Right lobe of liver (tissue), 6 donors: ENCODE measurements at regions not wholly inside any gene's neighbourhood (a gene's known extent, or its start where the extent isn't known, plus 50 kb on each side); places are given as distances from the start of the nearest gene placed in this dataset.

Source experiments
- ATAC-seq, 4 donors: fragments of 200-7000 bp; cut with Tn5 transposase; one replicate each; pipeline ENCODE4 v1.9.1; 2020; ENCODE audit warnings: mild to moderate bottlenecking in 4 of 4, moderate library complexity in 4 of 4
- DNase-seq, 3 donors: peaks; one replicate each; pipeline ENCODE4 v3.0.0-alpha.2; 2020
- H3K27ac ChIP-seq, 3 donors: fragments of 200-600 bp; one replicate each; pipeline ENCODE4 v1.8.0; 2022
- H3K27me3 ChIP-seq, 2 donors: fragments of 200-600 bp; one replicate each; pipeline ENCODE4 v1.8.0; 2022
- H3K36me3 ChIP-seq, 4 donors: fragments of 200-600 bp; sonication (generic) in 1 of 4; one replicate each; pipeline versions ENCODE4 v1.5.1 to v1.8.0; 2017 to 2022; ENCODE audit warnings: control low read depth in 1 of 4
- H3K4me1 ChIP-seq, 4 donors: fragments of 200-600 bp; sonication (generic) in 1 of 4; one replicate each; pipeline versions ENCODE4 v1.5.1 to v1.8.0; 2017 to 2022; ENCODE audit warnings: control low read depth in 1 of 4
- H3K4me3 ChIP-seq, 3 donors: fragments of 200-600 bp; one replicate each; pipeline ENCODE4 v1.8.0; 2022
- H3K9me3 ChIP-seq, 4 donors: fragments of 200-600 bp; sonication (generic) in 1 of 4; one replicate each; pipeline versions ENCODE4 v1.5.1 to v1.8.0; 2017 to 2022; ENCODE audit warnings: control low read depth in 1 of 4
- POLR2A ChIP-seq: fragments of 450-650 bp; IDR thresholded peaks from one replicate; pipeline ENCODE4 v1.6.1; 2017; ENCODE audit warnings: antibody characterized with exemption, mild to moderate bottlenecking
- WGBS: methylation state at CpG from one replicate; pipeline ENCODE4 v1.1.6; 2018; ENCODE audit warnings: low coverage, low lambda C conversion rate; ENCODE audit not compliant: insufficient coverage; ENCODE audit errors: missing lambda C conversion rate; 5-methylcytosine and 5-hydroxymethylcytosine counted together
- intact Hi-C, 2 donors: fragments of 100-400 bp; cut with DNase I; formaldehyde crosslinking; loops; one replicate each; pipeline versions ENCODE4 v1.11.2 to v1.14.1; 2022
- TF ChIP-seq, protein P1 (sequence below), 4 donors: fragments of 200-600 bp in 3 of 4; fragments of 450-650 bp in 1 of 4; IDR thresholded peaks; one replicate each; pipeline versions ENCODE4 v1.5.1 to v1.8.0; 2016 to 2022; ENCODE audit warnings: antibody characterized with exemption in 4 of 4, mild to moderate bottlenecking in 2 of 4
- donor health status: DM: no; HTN: yes; CAD: no.
- donor health status: DM: no; HTN: no; CAD: no.
- donor health status: DM: no; HTN: no; CAD: no.
- donor health status: DM: no; HTN: yes; CAD: no.
- donor health status: DM: no; HTN: yes; CAD: no.

DNA sequence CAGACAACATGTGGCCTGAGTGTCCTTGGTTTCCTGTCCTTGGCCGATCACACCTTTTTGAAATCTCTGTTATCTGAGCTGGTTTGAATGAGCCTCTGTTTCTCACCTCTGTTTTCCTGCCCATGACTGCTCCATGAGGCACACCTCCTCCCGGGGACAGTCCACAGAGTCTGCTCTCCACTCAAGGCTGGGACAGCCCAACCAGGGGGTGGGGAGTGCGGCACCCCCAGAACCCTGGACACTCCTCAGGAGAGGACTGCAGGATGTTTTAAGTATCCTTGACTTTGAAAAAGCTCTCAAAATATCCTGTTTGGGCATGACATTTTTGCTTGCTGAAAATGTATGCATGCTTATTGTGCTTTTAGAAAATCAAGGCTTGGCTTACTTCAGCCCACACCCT lies 333.0 kb upstream of the N4BP1 start:
- intact Hi-C loops, result no loop called here
- 54% methylated on average over 3 of the region's 3 CpGs for whole genome bisulfite sequencing
- Histone ChIP-seq H3K27me3 (no peaks in the 10 kb centered on the region), H3K36me3 (no peaks in the 10 kb centered on the region), H3K4me3 (no peak overlapping the region), H3K9me3 (no peaks in the 10 kb centered on the region), H3K27ac (no peak overlapping the region), H3K4me1 (no peaks in the 10 kb centered on the region)
- no peak for ATAC-seq
- DNase-seq, result no peak
- TF ChIP-seq POLR2A, result no peak
- TF ChIP-seq, protein P1, sequence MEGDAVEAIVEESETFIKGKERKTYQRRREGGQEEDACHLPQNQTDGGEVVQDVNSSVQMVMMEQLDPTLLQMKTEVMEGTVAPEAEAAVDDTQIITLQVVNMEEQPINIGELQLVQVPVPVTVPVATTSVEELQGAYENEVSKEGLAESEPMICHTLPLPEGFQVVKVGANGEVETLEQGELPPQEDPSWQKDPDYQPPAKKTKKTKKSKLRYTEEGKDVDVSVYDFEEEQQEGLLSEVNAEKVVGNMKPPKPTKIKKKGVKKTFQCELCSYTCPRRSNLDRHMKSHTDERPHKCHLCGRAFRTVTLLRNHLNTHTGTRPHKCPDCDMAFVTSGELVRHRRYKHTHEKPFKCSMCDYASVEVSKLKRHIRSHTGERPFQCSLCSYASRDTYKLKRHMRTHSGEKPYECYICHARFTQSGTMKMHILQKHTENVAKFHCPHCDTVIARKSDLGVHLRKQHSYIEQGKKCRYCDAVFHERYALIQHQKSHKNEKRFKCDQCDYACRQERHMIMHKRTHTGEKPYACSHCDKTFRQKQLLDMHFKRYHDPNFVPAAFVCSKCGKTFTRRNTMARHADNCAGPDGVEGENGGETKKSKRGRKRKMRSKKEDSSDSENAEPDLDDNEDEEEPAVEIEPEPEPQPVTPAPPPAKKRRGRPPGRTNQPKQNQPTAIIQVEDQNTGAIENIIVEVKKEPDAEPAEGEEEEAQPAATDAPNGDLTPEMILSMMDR (IDR thresholded peaks at IDR 0.05), result no peak

DNA sequence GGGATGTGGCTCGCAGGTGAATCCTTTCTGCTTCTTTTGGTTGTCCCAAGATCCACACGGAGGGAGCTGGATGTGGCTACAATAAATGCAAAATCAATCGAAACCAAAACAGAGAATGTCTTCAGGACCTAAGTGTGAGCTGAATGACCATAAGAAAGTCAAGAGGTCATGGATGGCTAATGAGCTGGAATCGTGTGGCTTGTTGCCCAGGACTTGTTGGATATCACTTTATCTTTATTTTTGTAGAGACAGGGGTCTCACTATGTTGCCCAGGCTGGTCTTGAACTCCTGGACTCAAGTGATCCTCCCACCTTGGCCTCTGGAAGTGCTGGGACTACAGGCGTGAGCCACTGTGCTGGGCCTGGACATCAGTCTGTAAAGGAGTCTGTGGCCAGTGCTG lies 326.8 kb upstream of the N4BP1 start:
- no peak for ATAC-seq
- H3K4me3 ChIP-seq, result no peak overlapping the region
- H3K27ac ChIP-seq, result no peak overlapping the region
- no peak for TF ChIP-seq POLR2A
- TF ChIP-seq, protein P1 (IDR thresholded peaks at IDR 0.05), result no peak
- no peaks in the 10 kb centered on the region for H3K4me1 ChIP-seq
- intact Hi-C loops, result no loop called here
- H3K36me3 ChIP-seq, result no peaks in the 10 kb centered on the region
- no peaks in the 10 kb centered on the region for H3K27me3 ChIP-seq
- DNase-seq, result no peak
- H3K9me3 ChIP-seq, result no peaks in the 10 kb centered on the region
- 57% methylated on average over 5 of the region's 5 CpGs for WGBS

DNA sequence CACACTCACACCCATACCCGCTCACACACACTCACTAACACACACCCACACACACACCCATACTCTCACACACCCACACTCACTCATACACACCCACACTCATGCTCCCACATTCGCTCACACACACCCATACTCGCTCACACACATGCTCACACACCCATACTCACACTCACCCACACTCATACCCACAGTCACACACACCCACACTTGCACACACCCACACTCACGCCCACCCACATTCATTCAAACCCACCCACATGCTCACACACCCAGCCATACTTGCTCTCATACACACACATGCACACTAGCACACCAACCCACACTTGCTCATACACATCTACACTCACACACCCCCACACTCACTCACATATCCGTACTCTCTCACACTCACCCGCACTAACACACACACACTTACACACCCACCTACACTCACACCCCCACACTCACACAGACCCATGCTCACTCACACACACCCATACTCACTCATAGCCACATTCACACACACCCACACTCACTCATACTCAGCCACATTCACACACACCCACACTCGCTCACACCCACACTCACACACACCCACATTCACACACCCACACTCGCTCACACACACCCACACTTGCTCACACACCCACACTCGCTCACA lies 322.4 kb upstream of the N4BP1 start:
- Histone ChIP-seq H3K27me3 (no peaks in the 10 kb centered on the region), H3K36me3 (no peaks in the 10 kb centered on the region), H3K27ac (no peak overlapping the region), H3K9me3 (no peaks in the 10 kb centered on the region), H3K4me3 (no peak overlapping the region), H3K4me1 (no peaks in the 10 kb centered on the region)
- no peak for DNase-seq
- ATAC-seq, result peak in 1 of 4 donors; percentile 31
- 66% methylated on average over 9 of the region's 9 CpGs for WGBS
- no peak for TF ChIP-seq POLR2A
- TF ChIP-seq, protein P1 (IDR thresholded peaks at IDR 0.05), result no peak
- intact Hi-C loops, result no loop called here

DNA sequence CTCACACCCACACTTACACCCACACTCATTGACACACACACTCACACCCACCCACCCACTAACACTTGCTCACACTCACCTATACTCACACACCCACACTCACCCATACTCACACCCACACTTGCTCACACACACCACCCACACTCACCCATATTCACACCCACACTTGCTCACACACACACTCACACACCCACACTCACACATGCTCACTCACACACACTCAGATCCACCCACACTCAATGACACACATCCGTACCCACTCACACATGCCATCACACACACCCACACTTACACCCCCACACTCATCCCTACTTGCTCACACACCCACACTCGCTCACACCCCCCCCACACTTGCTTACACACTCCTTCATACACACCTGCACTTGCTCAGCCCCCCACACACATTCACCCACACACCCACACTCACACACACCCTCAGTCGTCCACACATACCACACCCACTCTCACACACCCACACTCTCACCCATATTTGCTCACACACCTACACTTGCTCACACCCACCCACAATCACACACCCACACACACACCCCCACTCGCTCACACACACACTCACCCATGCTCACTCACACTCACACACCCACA lies 321.1 kb upstream of the N4BP1 start:
- DNase-seq, result no peak
- TF ChIP-seq, protein P1 (IDR thresholded peaks at IDR 0.05), result no peak
- no peak for TF ChIP-seq POLR2A
- no peaks in the 10 kb centered on the region for H3K27me3 ChIP-seq
- no peaks in the 10 kb centered on the region for H3K36me3 ChIP-seq
- no peaks in the 10 kb centered on the region for H3K4me1 ChIP-seq
- no peak overlapping the region for H3K27ac ChIP-seq
- H3K4me3 ChIP-seq, result no peak overlapping the region
- H3K9me3 ChIP-seq, result no peaks in the 10 kb centered on the region
- 76% methylated on average over 4 of the region's 4 CpGs for WGBS
- intact Hi-C loops, result no loop called here
- no peak for ATAC-seq
